ENCODE measurements at regions not wholly inside any gene's neighbourhood (a gene's known extent, or its start where the extent isn't known, plus 50 kb on each side); places are given as distances from the start of the nearest gene placed in this dataset.

- H2BK15ac ChIP-seq (ENCODE audit: low read depth, low read length): no peak overlapping the region
- Mint-ChIP-seq H3K9me3 (peaks cover 19 to 24% of the 10 kb centered on the region in 2 experiments), H3K27ac (no peak overlapping the region), H3K4me1 (no peaks in the 10 kb centered on the region), H3K36me3 (ENCODE audit: insufficient read depth in 1 of 3, low read depth in 3 of 3) (peaks cover 0 to 9% (median 0%) of the 10 kb centered on the region in 3 experiments; a peak in 4 of 7 replicates), H3K27me3 (ENCODE audit: low read depth) (no peaks in the 10 kb centered on the region), H3K4me3 (no peak overlapping the region)
- no peak overlapping the region for H2AK5ac ChIP-seq (ENCODE audit: insufficient read length, low read length)
- no peaks in the 10 kb centered on the region for H3K27me3 ChIP-seq (ENCODE audit: insufficient read depth, low read length)
- H3K23ac ChIP-seq (ENCODE audit: insufficient read length, low read depth, low read length): no peak overlapping the region
- TF ChIP-seq CTCF (conservative IDR thresholded peaks at IDR 0.05): no peak
- H3K56ac ChIP-seq (ENCODE audit: insufficient read length, low read depth, low read length): no peak overlapping the region
- no peak overlapping the region for H3K4me2 ChIP-seq (ENCODE audit: insufficient read depth, insufficient read length, low read length)
- H2BK5ac ChIP-seq (ENCODE audit: insufficient read length, low read length): no peak overlapping the region
- H3K9ac ChIP-seq (ENCODE audit: extremely low read depth, insufficient read length, low read length): no peak overlapping the region
- no peak overlapping the region for H4K91ac ChIP-seq (ENCODE audit: insufficient read length, low read depth, low read length)
- no peak overlapping the region for H2BK12ac ChIP-seq (ENCODE audit: insufficient read length, low read depth, low read length)
- H3T11ph ChIP-seq (ENCODE audit: low read length): no peak overlapping the region
- no peak overlapping the region for H2BK120ac ChIP-seq (ENCODE audit: low read depth, low read length, poor library complexity, severe bottlenecking)
- no peak for DNase-seq
- no peaks in the 10 kb centered on the region for H3K79me2 ChIP-seq (ENCODE audit: insufficient read depth, low read length)
- H3K14ac ChIP-seq (ENCODE audit: insufficient read depth, low read length): no peak overlapping the region
- H3K9me3 ChIP-seq (ENCODE audit: control insufficient read depth, low read depth, low read length): no peaks in the 10 kb centered on the region
- H3K4me1 ChIP-seq (ENCODE audit: insufficient read depth, low read length): no peaks in the 10 kb centered on the region
- H4K20me1 ChIP-seq (ENCODE audit: control insufficient read depth, insufficient read depth, insufficient read length): no peaks in the 10 kb centered on the region
- no peak overlapping the region for H3K27ac ChIP-seq (ENCODE audit: insufficient read length, low read depth, low read length)
- H3K18ac ChIP-seq (ENCODE audit: insufficient read length, low read depth, low read length): no peak overlapping the region
- WGBS (ENCODE audit: extremely low coverage, insufficient read length, low lambda C conversion rate): no CpG with 5 or more reads among the region's 3 CpGs
- H3K23me2 ChIP-seq (ENCODE audit: insufficient read length, low read depth, low read length, poor library complexity, severe bottlenecking): no peaks in the 10 kb centered on the region
- H2AFZ ChIP-seq (ENCODE audit: low read length): no peak overlapping the region
- no peak overlapping the region for H4K8ac ChIP-seq (replicated peaks; ENCODE audit: insufficient read length, low read depth, low read length)
- no peak overlapping the region for H3K4ac ChIP-seq (ENCODE audit: low read depth, low read length)
- H2BK20ac ChIP-seq (ENCODE audit: low read depth, low read length, poor library complexity, severe bottlenecking): no peak overlapping the region
- H3K79me1 ChIP-seq (ENCODE audit: insufficient read depth, low read depth, low read length, poor library complexity, severe bottlenecking): no peaks in the 10 kb centered on the region
- no peak overlapping the region for H4K5ac ChIP-seq (ENCODE audit: insufficient read length, low read depth, low read length)
These were observed 592.7 kb upstream of the SEMA6D start for GRCh38 chr15:47124430-47125102.

Data from H9 (cell line).